OCI-LY7 (cell line): ENCODE measurements at regions not wholly inside any gene's neighbourhood (a gene's known extent, or its start where the extent isn't known, plus 50 kb on each side); places are given as distances from the start of the nearest gene placed in this dataset.

Experiments
- CTCF ChIP-seq: fragments of 200-600 bp; sonication (generic); conservative IDR thresholded peaks from 2 replicates; pipeline ENCODE4 v1.5.1; 2014; ENCODE audit warnings: mild to moderate bottlenecking, antibody characterized with exemption, low read length, moderate library complexity, mixed read lengths
- EZH2phosphoT487 ChIP-seq: fragments of 200-600 bp; sonication (generic); IDR thresholded peaks from 2 replicates; pipeline ENCODE4 v1.6.1; 2018; ENCODE audit warnings: low read depth, borderline replicate concordance, mild to moderate bottlenecking, mixed run types, antibody characterized with exemption, low read length, moderate library complexity, mixed read lengths

GRCh38 chr15:94917068-94917467 is 685.7 kb downstream of the MCTP2 start:
- no peak for TF ChIP-seq EZH2phosphoT487
- TF ChIP-seq CTCF, result no peak
